Tibial nerve (tissue), 4 donors: ENCODE measurements at regions not wholly inside any gene's neighbourhood (a gene's known extent, or its start where the extent isn't known, plus 50 kb on each side); places are given as distances from the start of the nearest gene placed in this dataset.

ENCODE experiments used
- DNase-seq, 2 donors: peaks; one replicate each; pipeline ENCODE4 v3.0.0-alpha.2; 2019; ENCODE audit warnings: low spot score in 2 of 2
- H3K27ac ChIP-seq, 4 donors: fragments of 200-600 bp; sonication (generic) in 3 of 4; one replicate each; pipeline ENCODE4 v1.5.1; 2017 to 2019; ENCODE audit warnings: mild to moderate bottlenecking in 1 of 4
- H3K27me3 ChIP-seq, 2 donors: fragments of 200-600 bp; sonication (generic) in 1 of 2; one replicate each; pipeline versions ENCODE4 v1.5.1 to v1.6.0; 2017 to 2019
- H3K36me3 ChIP-seq, 3 donors: fragments of 200-600 bp; sonication (generic); one replicate each; pipeline ENCODE4 v1.5.1; 2018 to 2019
- H3K4me1 ChIP-seq, 4 donors: fragments of 200-600 bp; sonication (generic) in 3 of 4; one replicate each; pipeline ENCODE4 v1.5.1; 2017 to 2019
- H3K4me3 ChIP-seq, 4 donors: fragments of 200-600 bp; sonication (generic) in 3 of 4; one replicate each; pipeline ENCODE4 v1.5.1; 2017 to 2019; ENCODE audit warnings: mild to moderate bottlenecking in 1 of 4, moderate library complexity in 1 of 4
- H3K9me3 ChIP-seq, 4 donors: fragments of 200-600 bp; sonication (generic) in 3 of 4; one replicate each; pipeline ENCODE4 v1.5.1; 2017 to 2019
- EP300 ChIP-seq, 2 donors: sonication (generic); formaldehyde crosslinking; IDR thresholded peaks; one replicate each; pipeline ENCODE4 v1.6.1; 2017; ENCODE audit warnings: antibody characterized with exemption in 2 of 2, mild to moderate bottlenecking in 1 of 2
- POLR2A ChIP-seq, 2 donors: fragments of 450-650 bp; IDR thresholded peaks; one replicate each; pipeline ENCODE4 v1.6.1; 2017; ENCODE audit warnings: antibody characterized with exemption in 2 of 2, mild to moderate bottlenecking in 2 of 2, moderate library complexity in 2 of 2
- WGBS, 2 donors: methylation state at CpG; one replicate each; pipeline ENCODE4 v1.1.5; 2018; 5-methylcytosine and 5-hydroxymethylcytosine counted together
- TF ChIP-seq, protein P1 (sequence below), 5 experiments: fragments of 200-600 bp in 3 of 5; fragments of 450-650 bp in 2 of 5; sonication (generic) in 3 of 5; IDR thresholded peaks; one replicate each; pipeline ENCODE4 v1.5.1; 2016 to 2019; ENCODE audit warnings: antibody characterized with exemption in 5 of 5, mild to moderate bottlenecking in 3 of 5, moderate library complexity in 2 of 5

DNA sequence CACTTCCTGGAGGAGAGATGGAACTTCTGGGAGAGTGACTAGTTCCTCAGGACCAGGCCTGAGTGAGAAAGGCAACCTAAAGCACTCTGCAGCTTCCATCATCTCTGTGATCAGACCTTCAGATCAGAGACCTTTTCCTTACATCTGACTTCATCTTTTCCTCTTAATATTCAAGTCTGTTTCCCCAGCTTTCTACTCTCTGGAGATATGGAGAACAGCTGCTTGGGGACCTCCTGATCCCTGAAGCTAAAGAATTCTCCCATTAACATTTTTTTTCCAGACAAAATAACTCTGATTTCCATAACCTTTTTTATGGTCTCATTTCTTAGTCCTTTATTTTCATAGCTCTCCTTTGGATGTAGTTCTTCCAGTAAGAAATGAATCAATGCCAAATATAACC, 133.4 kb upstream of the FNDC3A start:
- no peak overlapping the region for H3K4me3 ChIP-seq
- no peaks in the 10 kb centered on the region for H3K9me3 ChIP-seq
- no peaks in the 10 kb centered on the region for H3K27me3 ChIP-seq
- H3K4me1 ChIP-seq = peaks cover 0 to 6% (median 0%) of the 10 kb centered on the region in 4 donors
- DNase-seq = no peak
- H3K27ac ChIP-seq = peak overlapping the region in 1 of 4 donors; percentile 42
- TF ChIP-seq POLR2A (IDR thresholded peaks at IDR 0.05) (no peak), EP300 (IDR thresholded peaks at IDR 0.05) (no peak)
- TF ChIP-seq, protein P1, sequence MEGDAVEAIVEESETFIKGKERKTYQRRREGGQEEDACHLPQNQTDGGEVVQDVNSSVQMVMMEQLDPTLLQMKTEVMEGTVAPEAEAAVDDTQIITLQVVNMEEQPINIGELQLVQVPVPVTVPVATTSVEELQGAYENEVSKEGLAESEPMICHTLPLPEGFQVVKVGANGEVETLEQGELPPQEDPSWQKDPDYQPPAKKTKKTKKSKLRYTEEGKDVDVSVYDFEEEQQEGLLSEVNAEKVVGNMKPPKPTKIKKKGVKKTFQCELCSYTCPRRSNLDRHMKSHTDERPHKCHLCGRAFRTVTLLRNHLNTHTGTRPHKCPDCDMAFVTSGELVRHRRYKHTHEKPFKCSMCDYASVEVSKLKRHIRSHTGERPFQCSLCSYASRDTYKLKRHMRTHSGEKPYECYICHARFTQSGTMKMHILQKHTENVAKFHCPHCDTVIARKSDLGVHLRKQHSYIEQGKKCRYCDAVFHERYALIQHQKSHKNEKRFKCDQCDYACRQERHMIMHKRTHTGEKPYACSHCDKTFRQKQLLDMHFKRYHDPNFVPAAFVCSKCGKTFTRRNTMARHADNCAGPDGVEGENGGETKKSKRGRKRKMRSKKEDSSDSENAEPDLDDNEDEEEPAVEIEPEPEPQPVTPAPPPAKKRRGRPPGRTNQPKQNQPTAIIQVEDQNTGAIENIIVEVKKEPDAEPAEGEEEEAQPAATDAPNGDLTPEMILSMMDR (IDR thresholded peaks at IDR 0.05) = no peak
- H3K36me3 ChIP-seq = no peaks in the 10 kb centered on the region

DNA sequence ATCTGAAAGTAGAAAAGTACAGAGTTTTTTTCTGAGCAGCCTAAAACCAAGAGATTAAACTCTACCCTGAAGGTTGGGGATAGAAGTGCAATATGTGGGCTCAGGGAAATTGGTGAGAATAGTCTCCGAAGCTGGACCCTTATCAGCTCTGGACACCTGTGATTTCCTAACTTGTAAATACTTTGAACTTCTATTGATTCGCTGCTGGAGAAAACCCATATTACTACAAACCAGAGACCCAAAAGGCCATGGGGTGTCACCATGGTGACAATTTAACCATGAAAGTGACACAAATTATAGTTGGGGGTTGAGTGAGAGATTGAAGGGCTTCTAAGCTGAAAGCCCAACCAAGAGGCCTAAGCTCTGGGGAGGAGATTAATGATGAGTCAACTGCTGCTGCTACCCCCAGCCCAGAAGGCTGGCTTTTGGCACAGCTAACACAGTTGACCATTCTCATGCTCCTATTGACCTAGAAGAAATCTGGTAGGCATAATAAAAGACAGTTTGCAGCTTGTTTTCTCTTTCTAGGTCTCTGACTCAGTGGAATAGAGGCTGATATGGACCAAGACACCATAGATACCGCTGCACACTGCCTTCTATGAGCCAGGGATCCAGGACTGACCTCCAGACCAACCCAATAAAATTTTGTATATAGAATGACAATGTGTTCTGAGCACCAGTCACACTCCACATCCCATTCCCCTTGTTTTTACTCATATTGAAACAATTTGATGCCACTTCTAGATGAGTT, 131.9 kb upstream of the FNDC3A start:
- TF ChIP-seq, protein P1 (IDR thresholded peaks at IDR 0.05) = no peak
- TF ChIP-seq POLR2A (IDR thresholded peaks at IDR 0.05) = no peak
- no peak for TF ChIP-seq EP300 (IDR thresholded peaks at IDR 0.05)
- WGBS, 2 donors = 85 to 88% methylated on average over 3 of the region's 3 CpGs
- Histone ChIP-seq H3K27ac (no peak overlapping the region), H3K9me3 (no peaks in the 10 kb centered on the region), H3K4me3 (no peak overlapping the region), H3K27me3 (no peaks in the 10 kb centered on the region), H3K4me1 (peaks cover 0 to 6% (median 0%) of the 10 kb centered on the region in 4 donors), H3K36me3 (no peaks in the 10 kb centered on the region)
- DNase-seq = no peak

DNA sequence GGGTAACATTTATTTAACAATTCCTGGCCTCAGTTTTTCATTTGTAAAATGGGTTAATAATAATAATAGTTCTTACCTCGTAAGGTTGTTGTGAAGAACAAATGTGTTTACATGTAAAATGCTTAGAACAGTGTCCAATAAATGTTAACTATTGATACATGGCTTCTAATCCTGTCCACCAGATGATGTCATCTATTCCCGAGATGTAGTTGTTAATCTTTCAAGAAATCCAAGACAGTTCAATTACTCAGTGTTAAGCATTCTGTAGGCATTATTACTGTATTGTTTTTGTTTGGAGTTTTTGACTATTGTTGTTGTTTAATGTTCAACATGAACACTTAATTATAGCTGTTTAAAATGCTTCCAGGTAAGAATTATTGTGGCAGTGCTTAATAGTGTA, 131.0 kb upstream of the FNDC3A start:
- TF ChIP-seq EP300 (IDR thresholded peaks at IDR 0.05) (no peak), POLR2A (IDR thresholded peaks at IDR 0.05) (no peak)
- TF ChIP-seq, protein P1 (IDR thresholded peaks at IDR 0.05) = no peak
- Histone ChIP-seq H3K36me3 (no peaks in the 10 kb centered on the region), H3K9me3 (no peaks in the 10 kb centered on the region), H3K4me3 (no peak overlapping the region), H3K27me3 (no peaks in the 10 kb centered on the region), H3K4me1 (peaks cover 0 to 6% (median 0%) of the 10 kb centered on the region in 4 donors), H3K27ac (no peak overlapping the region)
- DNase-seq = no peak
- 83 to 84% methylated on average over 2 of the region's 2 CpGs for WGBS, 2 donors

DNA sequence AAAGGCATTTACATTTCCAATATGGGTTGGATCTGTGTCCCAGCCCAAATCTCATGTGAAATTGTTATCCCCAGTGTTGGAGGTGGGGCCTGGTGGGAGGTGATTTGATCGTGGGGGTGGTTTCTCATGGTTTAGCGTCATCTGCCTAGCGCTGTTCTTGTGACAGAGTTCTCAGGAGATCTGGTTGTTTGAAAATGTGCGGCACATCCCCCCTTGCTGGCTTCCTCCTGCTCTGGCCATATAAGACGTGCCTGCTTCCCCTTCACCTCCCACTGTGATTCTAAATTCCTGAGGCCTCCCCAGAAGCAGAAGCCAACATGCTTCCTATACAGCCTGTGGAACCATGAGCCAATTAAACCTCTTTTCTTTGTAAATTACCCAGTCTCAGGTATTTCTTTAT, 126.2 kb upstream of the FNDC3A start:
- WGBS, 2 donors = 61 to 76% methylated on average over 5 of the region's 5 CpGs
- Histone ChIP-seq H3K4me3 (no peak overlapping the region), H3K27ac (no peak overlapping the region), H3K9me3 (no peaks in the 10 kb centered on the region), H3K27me3 (no peaks in the 10 kb centered on the region), H3K4me1 (peaks cover 0 to 7% (median 0%) of the 10 kb centered on the region in 4 donors), H3K36me3 (no peaks in the 10 kb centered on the region)
- DNase-seq = no peak
- TF ChIP-seq POLR2A (IDR thresholded peaks at IDR 0.05) (no peak), EP300 (IDR thresholded peaks at IDR 0.05) (no peak)
- TF ChIP-seq, protein P1 (IDR thresholded peaks at IDR 0.05) = no peak

DNA sequence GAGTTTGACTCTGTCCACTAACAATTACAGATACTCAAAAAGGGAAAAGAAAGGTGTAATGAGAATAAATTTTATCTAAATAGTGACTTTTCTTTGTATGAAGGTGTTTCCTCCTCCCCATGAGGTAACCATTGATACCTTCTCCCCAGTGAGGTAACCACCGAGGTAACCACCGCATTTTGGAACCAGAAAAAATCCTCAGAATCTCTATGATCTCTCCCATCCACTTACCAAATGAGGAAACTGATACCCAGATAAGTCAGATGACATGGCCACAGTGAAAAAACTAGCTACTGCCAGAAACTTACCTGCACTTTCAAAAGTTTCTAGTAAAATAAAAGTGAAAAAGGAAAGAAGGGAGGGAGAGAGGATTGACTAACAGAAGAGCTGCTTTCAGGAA, 124.0 kb upstream of the FNDC3A start:
- 87 to 93% methylated on average over 2 of the region's 2 CpGs for WGBS, 2 donors

More for the DNA sequence above, 124.0 kb upstream of the FNDC3A start:
- TF ChIP-seq, protein P1 (IDR thresholded peaks at IDR 0.05) = no peak
- TF ChIP-seq EP300 (IDR thresholded peaks at IDR 0.05) (no peak), POLR2A (IDR thresholded peaks at IDR 0.05) (no peak)
- Histone ChIP-seq H3K36me3 (no peaks in the 10 kb centered on the region), H3K4me1 (peaks cover 0 to 7% (median 0%) of the 10 kb centered on the region in 4 donors), H3K9me3 (no peaks in the 10 kb centered on the region), H3K27me3 (no peaks in the 10 kb centered on the region), H3K4me3 (no peak overlapping the region), H3K27ac (no peak overlapping the region)
- DNase-seq = no peak
